Keratinocyte (primary cell): ENCODE measurements at regions not wholly inside any gene's neighbourhood (a gene's known extent, or its start where the extent isn't known, plus 50 kb on each side); places are given as distances from the start of the nearest gene placed in this dataset.

ENCODE experiments used
- CTCF ChIP-seq, 3 experiments: IDR thresholded peaks in 1 of 3; conservative IDR thresholded peaks in 1 of 3; optimal IDR thresholded peaks in 1 of 3; 2 replicates in 2 of 3; 3 replicates in 1 of 3; pipeline versions ENCODE3 to v1.5.1; 2011; ENCODE audit warnings: low read length in 3 of 3, mild to moderate bottlenecking in 3 of 3, moderate library complexity in 2 of 3, control low read depth in 1 of 3, inconsistent platforms in 1 of 3; ENCODE audit not compliant: insufficient read depth in 2 of 3; ENCODE audit errors: extremely low read depth in 1 of 3
- EZH2 ChIP-seq: IDR thresholded peaks from one replicate; pipeline ENCODE4 v1.6.1; 2012; ENCODE audit warnings: inconsistent platforms, mild to moderate bottlenecking, low read length, moderate library complexity

GRCh38 chr1:187537936-187538335 is 709.2 kb downstream of the PLA2G4A start:
- no peak for TF ChIP-seq CTCF (optimal IDR thresholded peaks at IDR 0.05 in 1 of 3, IDR thresholded peaks at IDR 0.05 in 1 of 3, conservative IDR thresholded peaks at IDR 0.05 in 1 of 3; ENCODE audit: extremely low read depth in 1 of 3, insufficient read depth in 2 of 3, low read length in 3 of 3)
- TF ChIP-seq EZH2 = no peak
